ENCODE measurements at regions not wholly inside any gene's neighbourhood (a gene's known extent, or its start where the extent isn't known, plus 50 kb on each side); places are given as distances from the start of the nearest gene placed in this dataset.

GRCh38 chr3:72013084-72013483 is 228.1 kb upstream of the PROK2 start:
- H3K4me3 Mint-ChIP-seq (ENCODE audit: unreplicated experiment) = no peak overlapping the region
- TF ChIP-seq CTCF (IDR thresholded peaks at IDR 0.05) = no peak
- no peak overlapping the region for H3K27ac Mint-ChIP-seq (ENCODE audit: unreplicated experiment)
- H3K4me1 Mint-ChIP-seq (ENCODE audit: unreplicated experiment) = no peaks in the 10 kb centered on the region
- peaks cover 43% of the 10 kb centered on the region for H3K27me3 Mint-ChIP-seq (ENCODE audit: unreplicated experiment)
- DNase-seq (ENCODE audit: extremely low spot score, unreplicated experiment) = no peak
- H3K9me3 Mint-ChIP-seq (ENCODE audit: unreplicated experiment) = no peaks in the 10 kb centered on the region
- no peaks in the 10 kb centered on the region for H3K36me3 Mint-ChIP-seq (ENCODE audit: unreplicated experiment)

GRCh38 chr3:72012363-72012762 is 227.4 kb upstream of the PROK2 start:
- H3K4me3 Mint-ChIP-seq (ENCODE audit: unreplicated experiment) = no peak overlapping the region
- no peak overlapping the region for H3K27ac Mint-ChIP-seq (ENCODE audit: unreplicated experiment)
- H3K36me3 Mint-ChIP-seq (ENCODE audit: unreplicated experiment) = no peaks in the 10 kb centered on the region
- no peaks in the 10 kb centered on the region for H3K4me1 Mint-ChIP-seq (ENCODE audit: unreplicated experiment)
- no peak for TF ChIP-seq CTCF (IDR thresholded peaks at IDR 0.05)
- H3K9me3 Mint-ChIP-seq (ENCODE audit: unreplicated experiment) = no peaks in the 10 kb centered on the region
- DNase-seq (ENCODE audit: extremely low spot score, unreplicated experiment) = no peak
- peaks cover 43% of the 10 kb centered on the region for H3K27me3 Mint-ChIP-seq (ENCODE audit: unreplicated experiment)

GRCh38 chr3:72011485-72011884 is 226.5 kb upstream of the PROK2 start:
- no peak for DNase-seq (ENCODE audit: extremely low spot score, unreplicated experiment)
- no peaks in the 10 kb centered on the region for H3K9me3 Mint-ChIP-seq (ENCODE audit: unreplicated experiment)
- H3K27ac Mint-ChIP-seq (ENCODE audit: unreplicated experiment) = no peak overlapping the region
- no peak for TF ChIP-seq CTCF (IDR thresholded peaks at IDR 0.05)
- H3K4me3 Mint-ChIP-seq (ENCODE audit: unreplicated experiment) = no peak overlapping the region
- peaks cover 46% of the 10 kb centered on the region for H3K27me3 Mint-ChIP-seq (ENCODE audit: unreplicated experiment)
- no peaks in the 10 kb centered on the region for H3K4me1 Mint-ChIP-seq (ENCODE audit: unreplicated experiment)
- no peaks in the 10 kb centered on the region for H3K36me3 Mint-ChIP-seq (ENCODE audit: unreplicated experiment)

GRCh38 chr3:72009851-72010443 is 225.0 kb upstream of the PROK2 start:
- Mint-ChIP-seq H3K36me3 (ENCODE audit: unreplicated experiment) (no peaks in the 10 kb centered on the region), H3K4me1 (ENCODE audit: unreplicated experiment) (no peaks in the 10 kb centered on the region), H3K4me3 (ENCODE audit: unreplicated experiment) (no peak overlapping the region), H3K9me3 (ENCODE audit: unreplicated experiment) (no peaks in the 10 kb centered on the region), H3K27me3 (ENCODE audit: unreplicated experiment) (peaks cover 41% of the 10 kb centered on the region), H3K27ac (ENCODE audit: unreplicated experiment) (no peak overlapping the region)
- TF ChIP-seq CTCF (IDR thresholded peaks at IDR 0.05) = no peak
- no peak for DNase-seq (ENCODE audit: extremely low spot score, unreplicated experiment)

- DNase-seq (ENCODE audit: extremely low spot score, unreplicated experiment) = no peak
- Mint-ChIP-seq H3K27me3 (ENCODE audit: unreplicated experiment) (peaks cover 51% of the 10 kb centered on the region), H3K4me1 (ENCODE audit: unreplicated experiment) (no peaks in the 10 kb centered on the region), H3K4me3 (ENCODE audit: unreplicated experiment) (no peak overlapping the region), H3K9me3 (ENCODE audit: unreplicated experiment) (no peaks in the 10 kb centered on the region), H3K27ac (ENCODE audit: unreplicated experiment) (no peak overlapping the region), H3K36me3 (ENCODE audit: unreplicated experiment) (no peaks in the 10 kb centered on the region)
- TF ChIP-seq CTCF (IDR thresholded peaks at IDR 0.05) = no peak
Observed at GRCh38 chr3:72008226-72008996, 223.5 kb upstream of the PROK2 start.

Data from osteocyte (in vitro differentiated cells).